Neural cell (in vitro differentiated cells): ENCODE measurements at regions not wholly inside any gene's neighbourhood (a gene's known extent, or its start where the extent isn't known, plus 50 kb on each side); places are given as distances from the start of the nearest gene placed in this dataset.

Source experiments
- H2AFZ ChIP-seq: fragments of 200-600, 300-800 bp; sonication (generic), shearing (Covaris generic); 2 replicates; pipeline ENCODE4 v1.6.0; 2014; ENCODE audit warnings: low read depth, mild to moderate bottlenecking, antibody characterized with exemption, low read length, moderate library complexity
- H3F3A ChIP-seq: fragments of 200-600 bp; shearing (Covaris generic); 2 replicates; pipeline ENCODE4 v1.6.1; 2016; ENCODE audit warnings: mild to moderate bottlenecking, moderate library complexity, mixed read lengths, antibody characterized with exemption, low read length; ENCODE audit not compliant: insufficient read depth, poor library complexity, severe bottlenecking
- H3K27ac ChIP-seq: fragments of 200-600, 300-800 bp; sonication (generic), shearing (Covaris generic); 2 replicates; pipeline ENCODE4 v1.5.1; 2014; ENCODE audit warnings: mild to moderate bottlenecking, low read length, moderate library complexity
- H3K27me3 ChIP-seq: fragments of 300-800, 200-600 bp; sonication (generic), shearing (Covaris generic); 2 replicates; pipeline ENCODE4 v1.6.0; 2014; ENCODE audit warnings: mild to moderate bottlenecking, low read depth, low read length, moderate library complexity; ENCODE audit not compliant: insufficient read depth
- H3K36me3 ChIP-seq: fragments of 300-800, 200-600 bp; sonication (generic), shearing (Covaris generic); 2 replicates; pipeline ENCODE4 v1.5.1; 2014; ENCODE audit warnings: mild to moderate bottlenecking, antibody characterized with exemption, low read length, moderate library complexity; ENCODE audit not compliant: insufficient read depth
- H3K4me2 ChIP-seq: fragments of 300-800, 200-600 bp; sonication (generic), shearing (Covaris generic); 2 replicates; pipeline ENCODE4 v1.6.0; 2014; ENCODE audit warnings: mild to moderate bottlenecking, low read length
- H3K4me3 ChIP-seq: fragments of 300-800, 200-600 bp; sonication (generic), shearing (Covaris generic); 2 replicates; pipeline ENCODE4 v1.5.1; 2014; ENCODE audit warnings: mild to moderate bottlenecking, low read length, moderate library complexity
- H3K79me2 ChIP-seq: fragments of 200-600 bp; shearing (Covaris generic); replicated peaks from 2 replicates; pipeline ENCODE4 v1.6.0; 2014; ENCODE audit warnings: mild to moderate bottlenecking, low read length, moderate library complexity; ENCODE audit not compliant: insufficient read depth
- H3K9ac ChIP-seq: fragments of 300-800, 200-600 bp; sonication (generic), shearing (Covaris generic); 2 replicates; pipeline ENCODE4 v1.6.1; 2016; ENCODE audit warnings: mild to moderate bottlenecking, low read length, mixed read lengths
- H3K9me2 ChIP-seq: fragments of 200-600 bp; shearing (Covaris generic); 2 replicates; pipeline ENCODE4 v1.6.1; 2016; ENCODE audit warnings: mild to moderate bottlenecking, low read length, mixed read lengths; ENCODE audit not compliant: insufficient read depth
- H3K9me3 ChIP-seq: fragments of 200-600, 300-800 bp; sonication (generic), shearing (Covaris generic); 2 replicates; pipeline ENCODE4 v1.6.1; 2016; ENCODE audit warnings: mild to moderate bottlenecking, mixed run types, low read length, moderate library complexity, mixed read lengths
- H4K20me1 ChIP-seq: fragments of 200-600 bp; shearing (Covaris generic); 2 replicates; pipeline ENCODE4 v1.6.1; 2016; ENCODE audit warnings: mild to moderate bottlenecking, mixed run types; ENCODE audit not compliant: insufficient read depth
- EP300 ChIP-seq: fragments of 450-650 bp; conservative IDR thresholded peaks from 2 replicates; pipeline ENCODE4 v1.6.1; 2014; ENCODE audit warnings: antibody characterized with exemption, mild to moderate bottlenecking, moderate library complexity; ENCODE audit not compliant: poor library complexity, severe bottlenecking
- EZH2 ChIP-seq: fragments of 200-600, 300-800 bp; shearing (Covaris generic), sonication (generic); IDR thresholded peaks from 2 replicates; pipeline ENCODE4 v1.6.1; 2014; ENCODE audit warnings: antibody characterized with exemption, low read length, borderline replicate concordance, mild to moderate bottlenecking; ENCODE audit not compliant: insufficient read depth, poor library complexity, severe bottlenecking
- MXI1 ChIP-seq: fragments of 450-650 bp; conservative IDR thresholded peaks from 2 replicates; pipeline ENCODE4 v1.6.1; 2014; ENCODE audit warnings: antibody characterized with exemption, mild to moderate bottlenecking; ENCODE audit not compliant: poor library complexity, severe bottlenecking
- POLR2AphosphoS5 ChIP-seq: IDR thresholded peaks from 2 replicates; pipeline ENCODE4 v1.6.1; 2012
- RAD21 ChIP-seq: fragments of 450-650 bp; conservative IDR thresholded peaks from 2 replicates; pipeline ENCODE4 v1.6.1; 2014; ENCODE audit warnings: antibody characterized with exemption, mild to moderate bottlenecking, moderate library complexity
- SMC3 ChIP-seq: fragments of 450-650 bp; conservative IDR thresholded peaks from 2 replicates; pipeline ENCODE4 v1.6.1; 2014; ENCODE audit warnings: antibody characterized with exemption, mild to moderate bottlenecking, moderate library complexity; ENCODE audit not compliant: poor library complexity
- TAF1 ChIP-seq: IDR thresholded peaks from 2 replicates; pipeline ENCODE4 v1.6.1; 2012; ENCODE audit warnings: low read depth
- TF ChIP-seq, protein P1 (sequence below): IDR thresholded peaks from 2 replicates; pipeline ENCODE4 v1.6.1; 2012; ENCODE audit warnings: borderline replicate concordance
- TF ChIP-seq, protein P2 (sequence below): fragments of 450-650 bp; IDR thresholded peaks from 2 replicates; pipeline ENCODE4 v1.5.1; 2014; ENCODE audit warnings: antibody characterized with exemption, mild to moderate bottlenecking, moderate library complexity; ENCODE audit not compliant: poor library complexity, severe bottlenecking

DNA sequence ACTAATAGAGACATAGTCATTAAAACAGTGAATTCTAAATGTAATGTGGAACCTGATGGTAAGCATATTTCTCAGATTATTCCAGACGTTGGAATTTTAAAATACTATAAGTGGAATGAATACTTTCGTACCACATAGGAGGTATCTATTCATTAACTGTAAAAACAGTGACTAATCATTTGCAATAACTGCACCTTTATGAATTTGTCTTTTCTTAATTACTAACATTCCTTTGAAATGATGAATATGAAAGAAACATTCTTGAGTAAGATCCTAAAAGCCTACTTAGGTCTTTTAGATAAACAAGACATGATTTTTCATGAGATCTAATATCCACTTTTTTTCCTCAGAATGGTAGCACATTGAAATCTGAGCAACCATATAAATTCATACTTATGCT lies 549.0 kb upstream of the LRRN3 start:
- no peak overlapping the region for H3K27ac ChIP-seq
- H3K9ac ChIP-seq, result no peak overlapping the region
- no peak overlapping the region for H3K4me3 ChIP-seq
- no peaks in the 10 kb centered on the region for H3K36me3 ChIP-seq
- no peaks in the 10 kb centered on the region for H3K79me2 ChIP-seq
- no peak overlapping the region for H3K4me2 ChIP-seq
- no peaks in the 10 kb centered on the region for H3K9me3 ChIP-seq
- no peaks in the 10 kb centered on the region for H3K27me3 ChIP-seq
- H3K9me2 ChIP-seq, result no peaks in the 10 kb centered on the region
- TF ChIP-seq TAF1 (no peak), RAD21 (no peak), SMC3 (no peak), EP300 (no peak), MXI1 (no peak), POLR2AphosphoS5 (no peak), EZH2 (no peak)
- TF ChIP-seq, protein P1, sequence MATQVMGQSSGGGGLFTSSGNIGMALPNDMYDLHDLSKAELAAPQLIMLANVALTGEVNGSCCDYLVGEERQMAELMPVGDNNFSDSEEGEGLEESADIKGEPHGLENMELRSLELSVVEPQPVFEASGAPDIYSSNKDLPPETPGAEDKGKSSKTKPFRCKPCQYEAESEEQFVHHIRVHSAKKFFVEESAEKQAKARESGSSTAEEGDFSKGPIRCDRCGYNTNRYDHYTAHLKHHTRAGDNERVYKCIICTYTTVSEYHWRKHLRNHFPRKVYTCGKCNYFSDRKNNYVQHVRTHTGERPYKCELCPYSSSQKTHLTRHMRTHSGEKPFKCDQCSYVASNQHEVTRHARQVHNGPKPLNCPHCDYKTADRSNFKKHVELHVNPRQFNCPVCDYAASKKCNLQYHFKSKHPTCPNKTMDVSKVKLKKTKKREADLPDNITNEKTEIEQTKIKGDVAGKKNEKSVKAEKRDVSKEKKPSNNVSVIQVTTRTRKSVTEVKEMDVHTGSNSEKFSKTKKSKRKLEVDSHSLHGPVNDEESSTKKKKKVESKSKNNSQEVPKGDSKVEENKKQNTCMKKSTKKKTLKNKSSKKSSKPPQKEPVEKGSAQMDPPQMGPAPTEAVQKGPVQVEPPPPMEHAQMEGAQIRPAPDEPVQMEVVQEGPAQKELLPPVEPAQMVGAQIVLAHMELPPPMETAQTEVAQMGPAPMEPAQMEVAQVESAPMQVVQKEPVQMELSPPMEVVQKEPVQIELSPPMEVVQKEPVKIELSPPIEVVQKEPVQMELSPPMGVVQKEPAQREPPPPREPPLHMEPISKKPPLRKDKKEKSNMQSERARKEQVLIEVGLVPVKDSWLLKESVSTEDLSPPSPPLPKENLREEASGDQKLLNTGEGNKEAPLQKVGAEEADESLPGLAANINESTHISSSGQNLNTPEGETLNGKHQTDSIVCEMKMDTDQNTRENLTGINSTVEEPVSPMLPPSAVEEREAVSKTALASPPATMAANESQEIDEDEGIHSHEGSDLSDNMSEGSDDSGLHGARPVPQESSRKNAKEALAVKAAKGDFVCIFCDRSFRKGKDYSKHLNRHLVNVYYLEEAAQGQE, result no peak
- TF ChIP-seq, protein P2, sequence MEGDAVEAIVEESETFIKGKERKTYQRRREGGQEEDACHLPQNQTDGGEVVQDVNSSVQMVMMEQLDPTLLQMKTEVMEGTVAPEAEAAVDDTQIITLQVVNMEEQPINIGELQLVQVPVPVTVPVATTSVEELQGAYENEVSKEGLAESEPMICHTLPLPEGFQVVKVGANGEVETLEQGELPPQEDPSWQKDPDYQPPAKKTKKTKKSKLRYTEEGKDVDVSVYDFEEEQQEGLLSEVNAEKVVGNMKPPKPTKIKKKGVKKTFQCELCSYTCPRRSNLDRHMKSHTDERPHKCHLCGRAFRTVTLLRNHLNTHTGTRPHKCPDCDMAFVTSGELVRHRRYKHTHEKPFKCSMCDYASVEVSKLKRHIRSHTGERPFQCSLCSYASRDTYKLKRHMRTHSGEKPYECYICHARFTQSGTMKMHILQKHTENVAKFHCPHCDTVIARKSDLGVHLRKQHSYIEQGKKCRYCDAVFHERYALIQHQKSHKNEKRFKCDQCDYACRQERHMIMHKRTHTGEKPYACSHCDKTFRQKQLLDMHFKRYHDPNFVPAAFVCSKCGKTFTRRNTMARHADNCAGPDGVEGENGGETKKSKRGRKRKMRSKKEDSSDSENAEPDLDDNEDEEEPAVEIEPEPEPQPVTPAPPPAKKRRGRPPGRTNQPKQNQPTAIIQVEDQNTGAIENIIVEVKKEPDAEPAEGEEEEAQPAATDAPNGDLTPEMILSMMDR, result no peak
- H4K20me1 ChIP-seq, result no peaks in the 10 kb centered on the region
- no peaks in the 10 kb centered on the region for H3F3A ChIP-seq
- H2AFZ ChIP-seq, result no peak overlapping the region

DNA sequence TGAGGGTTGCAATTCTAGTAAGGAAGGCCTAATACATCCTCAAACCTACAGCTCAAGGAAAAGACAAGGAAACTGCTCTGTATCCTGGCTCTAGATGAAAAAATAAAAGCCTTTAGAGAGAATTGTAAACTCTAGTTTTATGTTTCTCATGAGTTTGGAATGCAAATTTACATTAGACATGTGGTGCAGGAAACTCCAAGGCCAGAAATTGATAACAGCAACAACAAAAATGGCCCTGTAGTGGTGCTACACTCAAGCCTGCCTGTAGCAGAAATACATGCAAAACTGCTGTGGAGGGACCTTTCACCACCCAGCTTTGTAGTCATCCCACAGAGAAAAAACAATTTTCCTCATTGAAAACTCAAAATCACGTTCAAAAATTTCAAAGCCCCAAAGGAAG lies 546.7 kb upstream of the LRRN3 start:
- Histone ChIP-seq H2AFZ (no peak overlapping the region), H3K4me2 (no peak overlapping the region), H3K4me3 (no peak overlapping the region), H3K9me2 (no peaks in the 10 kb centered on the region), H3K27me3 (no peaks in the 10 kb centered on the region), H3K36me3 (no peaks in the 10 kb centered on the region), H3K9me3 (no peaks in the 10 kb centered on the region), H3K9ac (no peak overlapping the region), H4K20me1 (no peaks in the 10 kb centered on the region), H3F3A (no peaks in the 10 kb centered on the region), H3K79me2 (no peaks in the 10 kb centered on the region), H3K27ac (no peak overlapping the region)
- TF ChIP-seq EP300 (no peak), POLR2AphosphoS5 (no peak), SMC3 (no peak), RAD21 (no peak), EZH2 (no peak), TAF1 (no peak), MXI1 (no peak)
- TF ChIP-seq, protein P2, result no peak
- TF ChIP-seq, protein P1, result no peak
